IMR-90 (cell line): ENCODE measurements at regions not wholly inside any gene's neighbourhood (a gene's known extent, or its start where the extent isn't known, plus 50 kb on each side); places are given as distances from the start of the nearest gene placed in this dataset.

Source experiments
- ATAC-seq: fragments of 200-7000 bp; cut with Tn5 transposase; 2 replicates; pipeline ENCODE4 v1.9.1; 2020; ENCODE audit warnings: low read depth, mild to moderate bottlenecking, moderate library complexity
- BruUV-seq: library from RNA; stranded (reverse); fragments of 400-500 nt; replicated peaks from 2 replicates; lab custom pipeline; 2021; lab: Mats Ljungman, UMichigan
- CTCF ChIA-PET: fragments of 300-600 bp; formaldehyde crosslinking; extraction: SDS; loops from one replicate; lab custom pipeline; 2021; ENCODE audit warnings: antibody characterized with exemption; lab: Yijun Ruan, JAX
- POLR2A ChIA-PET: fragments of 300-600 bp; sonication (Branson Sonifier 250); formaldehyde crosslinking; loops from one replicate; lab custom pipeline; 2022; ENCODE audit warnings: antibody characterized with exemption; ENCODE audit not compliant: unreplicated experiment; lab: Charles Lee
- DNase-seq: peaks from one replicate; pipeline ENCODE4 v3.0.0; 2013
- H2AFZ ChIP-seq: replicated peaks from 2 replicates; pipeline ENCODE3; 2013; ENCODE audit warnings: low read length, mild to moderate bottlenecking; ENCODE audit not compliant: poor library complexity
- H2AK5ac ChIP-seq: 2 replicates; pipeline ENCODE4 v1.6.1; 2013; ENCODE audit warnings: low read depth, low read length, inconsistent platforms
- H2AK9ac ChIP-seq: replicated peaks from 2 replicates; pipeline ENCODE3; 2013; ENCODE audit warnings: mild to moderate bottlenecking, low read depth, low read length, moderate library complexity; ENCODE audit not compliant: poor library complexity
- H2BK120ac ChIP-seq: 2 replicates; pipeline ENCODE4 v1.6.1; 2013; ENCODE audit warnings: low read depth, low read length, inconsistent platforms
- H2BK15ac ChIP-seq: 3 replicates; pipeline ENCODE4 v1.6.1; 2013; ENCODE audit warnings: low read depth, low read length, inconsistent platforms
- H2BK20ac ChIP-seq: 2 replicates; pipeline ENCODE4 v1.6.1; 2013; ENCODE audit warnings: low read depth, mild to moderate bottlenecking, inconsistent platforms, low read length, moderate library complexity
- H2BK5ac ChIP-seq: 2 replicates; pipeline ENCODE4 v1.6.1; 2013; ENCODE audit warnings: mild to moderate bottlenecking, low read depth, low read length, inconsistent platforms; ENCODE audit not compliant: poor library complexity, severe bottlenecking
- H3K14ac ChIP-seq: replicated peaks from 2 replicates; pipeline ENCODE4 v1.6.1; 2013; ENCODE audit warnings: low read depth, low read length, inconsistent platforms
- H3K18ac ChIP-seq: 2 replicates; pipeline ENCODE4 v1.6.1; 2013; ENCODE audit warnings: low read depth, low read length, control low read depth
- H3K23ac ChIP-seq: 2 replicates; pipeline ENCODE4 v1.6.1; 2013; ENCODE audit warnings: low read depth, low read length, inconsistent platforms
- H3K27ac ChIP-seq: 2 replicates; pipeline ENCODE4 v1.5.1; 2013; ENCODE audit warnings: mild to moderate bottlenecking, control low read depth, low read length; ENCODE audit not compliant: insufficient read depth
- H3K27me3 ChIP-seq: 2 replicates; pipeline ENCODE4 v1.6.1; 2013; ENCODE audit warnings: low read length; ENCODE audit not compliant: control insufficient read depth, insufficient read depth
- H3K36me3 ChIP-seq: 2 replicates; pipeline ENCODE4 v1.6.1; 2013; ENCODE audit warnings: low read length, mixed read lengths; ENCODE audit not compliant: control insufficient read depth, insufficient read depth
- H3K4ac ChIP-seq: 2 replicates; pipeline ENCODE4 v1.6.1; 2013; ENCODE audit warnings: low read depth, low read length, inconsistent platforms
- H3K4me1 ChIP-seq: 2 replicates; pipeline ENCODE4 v1.6.1; 2013; ENCODE audit warnings: low read length, mixed read lengths; ENCODE audit not compliant: control insufficient read depth, insufficient read depth
- H3K4me2 ChIP-seq: 2 replicates; pipeline ENCODE4 v1.6.1; 2013; ENCODE audit warnings: low read depth, mild to moderate bottlenecking, control low read depth, low read length, moderate library complexity
- H3K4me3 ChIP-seq: 2 replicates; pipeline ENCODE4 v1.5.1; 2013; ENCODE audit warnings: low read depth, mild to moderate bottlenecking, control low read depth, low read length, moderate library complexity; ENCODE audit not compliant: insufficient read depth
- H3K56ac ChIP-seq: 2 replicates; pipeline ENCODE4 v1.6.1; 2013; ENCODE audit warnings: low read length, inconsistent platforms; ENCODE audit not compliant: insufficient read depth; ENCODE audit errors: extremely low read depth
- H3K79me1 ChIP-seq, 2 experiments: 2 replicates each; pipeline ENCODE4 v1.6.1; 2013; ENCODE audit warnings: low read length in 2 of 2, inconsistent platforms in 1 of 2, low read depth in 1 of 2
- H3K9ac ChIP-seq: 2 replicates; pipeline ENCODE4 v1.6.1; 2013; ENCODE audit warnings: low read depth, low read length, control low read depth
- H3K9me1 ChIP-seq: 2 replicates; pipeline ENCODE4 v1.6.1; 2013; ENCODE audit warnings: low read length, inconsistent platforms; ENCODE audit not compliant: insufficient read depth
- H3K9me3 ChIP-seq: 2 replicates; pipeline ENCODE4 v1.6.1; 2013; ENCODE audit warnings: low read length; ENCODE audit not compliant: control insufficient read depth, insufficient read depth
- H4K20me1 ChIP-seq: 2 replicates; pipeline ENCODE4 v1.6.1; 2013; ENCODE audit warnings: low read length, inconsistent platforms; ENCODE audit not compliant: insufficient read depth
- H4K5ac ChIP-seq: 2 replicates; pipeline ENCODE4 v1.6.1; 2013; ENCODE audit warnings: mild to moderate bottlenecking, low read depth, low read length, control low read depth
- H4K8ac ChIP-seq, 2 experiments: 2 replicates each; pipeline ENCODE4 v1.6.1; 2013; ENCODE audit warnings: low read depth in 2 of 2, low read length in 2 of 2, control low read depth in 1 of 2, inconsistent platforms in 1 of 2
- H4K91ac ChIP-seq: 2 replicates; pipeline ENCODE4 v1.6.1; 2013; ENCODE audit warnings: low read depth, low read length, inconsistent platforms; ENCODE audit not compliant: insufficient read depth
- BHLHE40 ChIP-seq: fragments of 150-350 bp; IDR thresholded peaks from 2 replicates; pipeline ENCODE4 v1.6.1; 2016; ENCODE audit warnings: mild to moderate bottlenecking, low read depth, low read length
- CEBPB ChIP-seq: IDR thresholded peaks from 2 replicates; pipeline ENCODE4 v1.6.1; 2012; ENCODE audit warnings: low read depth, low read length, improper control_type of control experiment
- CHD1 ChIP-seq: IDR thresholded peaks from 2 replicates; pipeline ENCODE4 v1.6.1; 2012; ENCODE audit warnings: low read depth, low read length, improper control_type of control experiment
- CTCF ChIP-seq: conservative IDR thresholded peaks from 2 replicates; pipeline ENCODE4 v1.5.1; 2012; ENCODE audit warnings: mild to moderate bottlenecking, low read depth, low read length, improper control_type of control experiment
- FOS ChIP-seq: fragments of 150-350 bp; IDR thresholded peaks from 2 replicates; pipeline ENCODE4 v1.6.1; 2016; ENCODE audit warnings: low read depth, low read length
- MAFK ChIP-seq: IDR thresholded peaks from 2 replicates; pipeline ENCODE4 v1.6.1; 2012; ENCODE audit warnings: low read depth, low read length, improper control_type of control experiment
- MAZ ChIP-seq: IDR thresholded peaks from 2 replicates; pipeline ENCODE4 v1.6.1; 2012; ENCODE audit warnings: low read depth, mild to moderate bottlenecking, low read length, improper control_type of control experiment, moderate library complexity, borderline replicate concordance
- MXI1 ChIP-seq: IDR thresholded peaks from 2 replicates; pipeline ENCODE4 v1.6.1; 2012; ENCODE audit warnings: low read depth, mild to moderate bottlenecking, low read length, moderate library complexity, borderline replicate concordance
- NFE2L2 ChIP-seq: fragments of 150-350 bp; IDR thresholded peaks from 2 replicates; pipeline ENCODE4 v1.6.1; 2016; ENCODE audit warnings: low read depth, mild to moderate bottlenecking, low read length
- POLR2A ChIP-seq: IDR thresholded peaks from 2 replicates; pipeline ENCODE4 v1.6.1; 2012; ENCODE audit warnings: mild to moderate bottlenecking, low read depth, low read length
- RAD21 ChIP-seq: IDR thresholded peaks from 2 replicates; pipeline ENCODE4 v1.6.1; 2012; ENCODE audit warnings: low read length, improper control_type of control experiment
- RCOR1 ChIP-seq: IDR thresholded peaks from 2 replicates; pipeline ENCODE4 v1.6.1; 2012; ENCODE audit warnings: mild to moderate bottlenecking, low read length, improper control_type of control experiment; ENCODE audit not compliant: insufficient replicate concordance
- RFX5 ChIP-seq: IDR thresholded peaks from 2 replicates; pipeline ENCODE4 v1.8.0; 2012; ENCODE audit warnings: low read depth, mild to moderate bottlenecking, low read length, moderate library complexity
- SMC3 ChIP-seq: fragments of 150-350 bp; IDR thresholded peaks from 2 replicates; pipeline ENCODE4 v1.6.1; 2016; ENCODE audit warnings: low read depth, mild to moderate bottlenecking, antibody characterized with exemption, low read length, moderate library complexity
- WGBS, 2 experiments: methylation state at CpG; one replicate each; pipeline versions ENCODE4 v1.1.5 to v1.1.7; 2013; ENCODE audit warnings: missing lambda C conversion rate in 2 of 2; ENCODE audit not compliant: insufficient read length in 1 of 2; ENCODE audit errors: extremely low coverage in 2 of 2; 5-methylcytosine and 5-hydroxymethylcytosine counted together
- dilution Hi-C: fragments of 300-500 bp; cut with HindIII; formaldehyde crosslinking; loops from one replicate; pipeline ENCODE4 v1.14.3; 2018; ENCODE audit warnings: low sequenced_read_pairs; ENCODE audit not compliant: unreplicated experiment
- in situ Hi-C: fragments of 300-500 bp; cut with MboI; formaldehyde crosslinking; loops from 3 replicates; pipeline ENCODE4 v1.14.3; 2019; ENCODE audit warnings: low sequenced_read_pairs, inconsistent platforms, mixed read lengths
- intact Hi-C: fragments of 100-400 bp; cut with micrococcal nuclease; formaldehyde crosslinking; loops from 2 replicates; pipeline ENCODE4 v1.10.0; 2022
- TF ChIP-seq, protein P1 (sequence below): fragments of 150-350 bp; IDR thresholded peaks from 2 replicates; pipeline ENCODE4 v1.6.1; 2016; ENCODE audit warnings: low read depth, mild to moderate bottlenecking, low read length, moderate library complexity, borderline replicate concordance
- TF ChIP-seq, protein P2 (sequence below): fragments of 150-350 bp; IDR thresholded peaks from 2 replicates; pipeline ENCODE4 v1.6.1; 2017; ENCODE audit warnings: mild to moderate bottlenecking, antibody characterized with exemption, low read length, low read depth

GRCh38 chr4:66475596-66475995 is 805.3 kb upstream of the EPHA5 start:
- Histone ChIP-seq H3K9me3 (no peaks in the 10 kb centered on the region; the same call in 1 of the 2 replicates), H3K4me2 (no peak overlapping the region), H4K5ac (no peak overlapping the region), H3K4me3 (no peak overlapping the region), H3K27me3 (no peaks in the 10 kb centered on the region), H4K91ac (no peak overlapping the region), H2AFZ (no peak overlapping the region), H3K4me1 (no peaks in the 10 kb centered on the region), H2BK120ac (no peak overlapping the region), H2AK9ac (no peak overlapping the region), H2BK5ac (no peak overlapping the region), H3K9ac (no peak overlapping the region), H3K27ac (no peak overlapping the region), H2AK5ac (no peak overlapping the region), H4K8ac (no peak overlapping the region), H2BK20ac (no peak overlapping the region), H2BK15ac (no peak overlapping the region), H4K20me1 (no peaks in the 10 kb centered on the region), H3K14ac (no peak overlapping the region), H3K36me3 (no peaks in the 10 kb centered on the region), H3K18ac (no peak overlapping the region), H3K56ac (no peak overlapping the region), H3K9me1 (no peaks in the 10 kb centered on the region), H3K79me1 (no peaks in the 10 kb centered on the region), H3K23ac (no peak overlapping the region), H3K4ac (no peak overlapping the region)
- intact Hi-C loops (no loop called here), in situ Hi-C loops (no loop called here), dilution Hi-C loops (no loop called here)
- WGBS, 2 experiments = 20% methylated on average over 1 of the region's 3 CpGs; no CpG with 5 or more reads in 1 of the 2 experiments
- no TSS peak for BruUV-seq
- TF ChIP-seq, protein P1, sequence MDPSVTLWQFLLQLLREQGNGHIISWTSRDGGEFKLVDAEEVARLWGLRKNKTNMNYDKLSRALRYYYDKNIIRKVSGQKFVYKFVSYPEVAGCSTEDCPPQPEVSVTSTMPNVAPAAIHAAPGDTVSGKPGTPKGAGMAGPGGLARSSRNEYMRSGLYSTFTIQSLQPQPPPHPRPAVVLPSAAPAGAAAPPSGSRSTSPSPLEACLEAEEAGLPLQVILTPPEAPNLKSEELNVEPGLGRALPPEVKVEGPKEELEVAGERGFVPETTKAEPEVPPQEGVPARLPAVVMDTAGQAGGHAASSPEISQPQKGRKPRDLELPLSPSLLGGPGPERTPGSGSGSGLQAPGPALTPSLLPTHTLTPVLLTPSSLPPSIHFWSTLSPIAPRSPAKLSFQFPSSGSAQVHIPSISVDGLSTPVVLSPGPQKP = no peak
- TF ChIP-seq CTCF (no peak), RFX5 (no peak), CHD1 (no peak), BHLHE40 (no peak), FOS (no peak), RCOR1 (no peak), POLR2A (no peak), MXI1 (no peak), MAZ (no peak), NFE2L2 (no peak), RAD21 (no peak), SMC3 (no peak), CEBPB (no peak), MAFK (no peak)
- TF ChIP-seq, protein P2, sequence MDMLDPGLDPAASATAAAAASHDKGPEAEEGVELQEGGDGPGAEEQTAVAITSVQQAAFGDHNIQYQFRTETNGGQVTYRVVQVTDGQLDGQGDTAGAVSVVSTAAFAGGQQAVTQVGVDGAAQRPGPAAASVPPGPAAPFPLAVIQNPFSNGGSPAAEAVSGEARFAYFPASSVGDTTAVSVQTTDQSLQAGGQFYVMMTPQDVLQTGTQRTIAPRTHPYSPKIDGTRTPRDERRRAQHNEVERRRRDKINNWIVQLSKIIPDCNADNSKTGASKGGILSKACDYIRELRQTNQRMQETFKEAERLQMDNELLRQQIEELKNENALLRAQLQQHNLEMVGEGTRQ = no peak
- DNase-seq = no peak
- ChIA-PET CTCF (no interaction called here), POLR2A (no interaction called here)
- ATAC-seq = no peak
